Spleen (tissue), 7 donors: ENCODE measurements at regions not wholly inside any gene's neighbourhood (a gene's known extent, or its start where the extent isn't known, plus 50 kb on each side); places are given as distances from the start of the nearest gene placed in this dataset.

Experiments
- POLR2A ChIP-seq, 3 donors: fragments of 450-650 bp; IDR thresholded peaks; one replicate each; pipeline ENCODE4 v1.5.1; 2017; ENCODE audit warnings: antibody characterized with exemption in 3 of 3, mild to moderate bottlenecking in 1 of 3
- POLR2AphosphoS5 ChIP-seq, 3 donors: sonication (generic); formaldehyde crosslinking; IDR thresholded peaks; one replicate each; pipeline ENCODE4 v1.5.1; 2017; ENCODE audit warnings: antibody characterized with exemption in 3 of 3
- TF ChIP-seq, protein P1 (sequence below), 11 experiments: fragments of 200-600 bp in 7 of 11; fragments of 450-650 bp in 4 of 11; sonication (generic) in 4 of 11; IDR thresholded peaks in 8 of 11; conservative IDR thresholded peaks in 3 of 11; 1 replicate in 7 of 11; 2 replicates in 4 of 11; pipeline versions ENCODE4 v1.4.0 to v1.8.0; 2016 to 2021; ENCODE audit warnings: antibody characterized with exemption in 11 of 11, inconsistent platforms in 4 of 11, mild to moderate bottlenecking in 1 of 11
- donor health status: DM: no; HTN: no; CAD: no; lungs with moderate emphysema.
- donor health status: DM: no; HTN: no; CAD: no.
- donor health status: DM: no; HTN: no; CAD: no.

- TF ChIP-seq POLR2A (IDR thresholded peaks at IDR 0.05) (no peak), POLR2AphosphoS5 (IDR thresholded peaks at IDR 0.05) (no peak)
- TF ChIP-seq, protein P1, sequence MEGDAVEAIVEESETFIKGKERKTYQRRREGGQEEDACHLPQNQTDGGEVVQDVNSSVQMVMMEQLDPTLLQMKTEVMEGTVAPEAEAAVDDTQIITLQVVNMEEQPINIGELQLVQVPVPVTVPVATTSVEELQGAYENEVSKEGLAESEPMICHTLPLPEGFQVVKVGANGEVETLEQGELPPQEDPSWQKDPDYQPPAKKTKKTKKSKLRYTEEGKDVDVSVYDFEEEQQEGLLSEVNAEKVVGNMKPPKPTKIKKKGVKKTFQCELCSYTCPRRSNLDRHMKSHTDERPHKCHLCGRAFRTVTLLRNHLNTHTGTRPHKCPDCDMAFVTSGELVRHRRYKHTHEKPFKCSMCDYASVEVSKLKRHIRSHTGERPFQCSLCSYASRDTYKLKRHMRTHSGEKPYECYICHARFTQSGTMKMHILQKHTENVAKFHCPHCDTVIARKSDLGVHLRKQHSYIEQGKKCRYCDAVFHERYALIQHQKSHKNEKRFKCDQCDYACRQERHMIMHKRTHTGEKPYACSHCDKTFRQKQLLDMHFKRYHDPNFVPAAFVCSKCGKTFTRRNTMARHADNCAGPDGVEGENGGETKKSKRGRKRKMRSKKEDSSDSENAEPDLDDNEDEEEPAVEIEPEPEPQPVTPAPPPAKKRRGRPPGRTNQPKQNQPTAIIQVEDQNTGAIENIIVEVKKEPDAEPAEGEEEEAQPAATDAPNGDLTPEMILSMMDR (IDR thresholded peaks at IDR 0.05 in 8 of 11, conservative IDR thresholded peaks at IDR 0.05 in 3 of 11), result no peak
Measured at GRCh38 chr1:177648731-177649265, 321.1 kb downstream of the SEC16B start.
